H1 (cell line): ENCODE measurements at regions not wholly inside any gene's neighbourhood (a gene's known extent, or its start where the extent isn't known, plus 50 kb on each side); places are given as distances from the start of the nearest gene placed in this dataset.
A peak's percentile ranks its signal among the peaks of the same experiment; 100 is the strongest.

ENCODE experiments used
- CTCF ChIA-PET: fragments of 300-600 bp; sonication (Branson Sonifier 250); formaldehyde crosslinking; loops from one replicate; lab custom pipeline; 2021; ENCODE audit not compliant: partially characterized antibody; lab: Charles Lee
- POLR2A ChIA-PET: fragments of 300-600 bp; sonication (Branson Sonifier 250); formaldehyde crosslinking; loops from one replicate; lab custom pipeline; 2021; ENCODE audit warnings: inconsistent platforms; ENCODE audit not compliant: partially characterized antibody; lab: Charles Lee
- DNase-seq, 2 experiments: peaks; one replicate each; pipeline versions ENCODE4 v3.0.0 to v3.0.0-alpha.2; 2010 to 2022; ENCODE audit warnings: low spot score in 2 of 2, low read depth in 1 of 2, mixed read lengths in 1 of 2
- FAIRE-seq: peaks from 2 replicates; lab custom pipeline; 2011; peaks lifted over from hg19 to GRCh38; lab: Jason Lieb, UNC
- H2AFZ ChIP-seq: 2 replicates; pipeline ENCODE4 v1.8.1; 2012; ENCODE audit warnings: low read length, inconsistent platforms
- H2AK5ac ChIP-seq: 2 replicates; pipeline ENCODE4 v1.6.1; 2013; ENCODE audit warnings: low read depth, low read length
- H2BK120ac ChIP-seq: replicated peaks from 2 replicates; pipeline ENCODE3; 2013; ENCODE audit warnings: low read depth, low read length, inconsistent platforms
- H2BK12ac ChIP-seq: 2 replicates; pipeline ENCODE4 v1.6.1; 2013; ENCODE audit warnings: low read depth, low read length
- H2BK15ac ChIP-seq: 2 replicates; pipeline ENCODE4 v1.6.1; 2013; ENCODE audit warnings: low read length
- H2BK20ac ChIP-seq: 2 replicates; pipeline ENCODE4 v1.6.1; 2013; ENCODE audit warnings: low read length
- H2BK5ac ChIP-seq: 2 replicates; pipeline ENCODE4 v1.6.1; 2013; ENCODE audit warnings: low read depth, low read length
- H3K14ac ChIP-seq: 2 replicates; pipeline ENCODE4 v1.6.1; 2013; ENCODE audit warnings: inconsistent platforms; ENCODE audit not compliant: insufficient read length
- H3K18ac ChIP-seq: 2 replicates; pipeline ENCODE4 v1.6.1; 2013; ENCODE audit warnings: low read length; ENCODE audit errors: extremely low read depth
- H3K23ac ChIP-seq: 2 replicates; pipeline ENCODE4 v1.6.1; 2013; ENCODE audit warnings: inconsistent platforms; ENCODE audit not compliant: insufficient read length
- H3K23me2 ChIP-seq: 2 replicates; pipeline ENCODE4 v1.6.1; 2013; ENCODE audit warnings: low read depth, low read length
- H3K27ac ChIP-seq: 2 replicates; pipeline ENCODE4 v1.6.1; 2011; ENCODE audit warnings: low read depth, low read length, inconsistent platforms
- H3K27me3 ChIP-seq, 4 experiments: replicated peaks in 1 of 4; 1 replicate in 1 of 4; 2 replicates in 3 of 4; pipeline versions ENCODE4 v1.6.1 to v1.8.1; 2011 to 2013; ENCODE audit warnings: low read length in 3 of 4, mild to moderate bottlenecking in 3 of 4, inconsistent platforms in 2 of 4, mixed read lengths in 2 of 4, moderate library complexity in 1 of 4; ENCODE audit not compliant: control insufficient read depth in 3 of 4, insufficient read depth in 3 of 4; ENCODE audit errors: extremely low read depth in 1 of 4
- H3K36me3 ChIP-seq, 4 experiments: 2 replicates each; pipeline versions ENCODE4 v1.6.1 to v1.8.1; 2011 to 2013; ENCODE audit warnings: mild to moderate bottlenecking in 4 of 4, low read length in 3 of 4, moderate library complexity in 2 of 4, control low read depth in 1 of 4, inconsistent platforms in 1 of 4; ENCODE audit not compliant: insufficient read depth in 4 of 4, control insufficient read depth in 2 of 4
- H3K4ac ChIP-seq: replicated peaks from 2 replicates; pipeline ENCODE3; 2013; ENCODE audit warnings: low read length, low read depth, mixed read lengths, inconsistent platforms; ENCODE audit not compliant: insufficient read length
- H3K4me1 ChIP-seq, 4 experiments: replicated peaks in 1 of 4; 1 replicate in 1 of 4; 2 replicates in 3 of 4; pipeline versions ENCODE4 v1.6.1 to v1.8.1; 2011 to 2013; ENCODE audit warnings: low read length in 3 of 4, inconsistent platforms in 2 of 4, mixed read lengths in 1 of 4; ENCODE audit not compliant: insufficient read depth in 4 of 4, control insufficient read depth in 3 of 4
- H3K4me2 ChIP-seq, 2 experiments: 2 replicates each; pipeline versions ENCODE4 v1.6.1 to v1.8.1; 2011 to 2013; ENCODE audit warnings: low read depth in 2 of 2, low read length in 2 of 2, control low read depth in 1 of 2, inconsistent platforms in 1 of 2, mild to moderate bottlenecking in 1 of 2; ENCODE audit not compliant: insufficient read depth in 1 of 2
- H3K4me3 ChIP-seq, 4 experiments: fragments of 200-600, 300-600 bp in 1 of 4; sonication (generic), shearing (Covaris generic), sonication (Bioruptor Twin) in 1 of 4; 2 replicates each; pipeline versions ENCODE4 v1.5.1 to v1.8.1; 2011 to 2016; ENCODE audit warnings: low read length in 4 of 4, low read depth in 3 of 4, control low read depth in 2 of 4, inconsistent platforms in 2 of 4, mild to moderate bottlenecking in 2 of 4, mixed read lengths in 1 of 4, moderate library complexity in 1 of 4; ENCODE audit not compliant: insufficient read depth in 2 of 4; ENCODE audit errors: extremely low read depth in 1 of 4
- H3K56ac ChIP-seq: replicated peaks from 2 replicates; pipeline ENCODE3; 2013; ENCODE audit warnings: low read depth, mild to moderate bottlenecking, mixed read lengths, low read length, inconsistent platforms; ENCODE audit not compliant: insufficient read length
- H3K79me1 ChIP-seq: 2 replicates; pipeline ENCODE4 v1.6.1; 2013; ENCODE audit warnings: low read depth, low read length, control low read depth
- H3K79me2 ChIP-seq, 2 experiments: 2 replicates each; pipeline versions ENCODE4 v1.6.1 to v1.8.1; 2012 to 2013; ENCODE audit warnings: low read length in 2 of 2, mild to moderate bottlenecking in 2 of 2, inconsistent platforms in 1 of 2; ENCODE audit not compliant: insufficient read depth in 2 of 2, control insufficient read depth in 1 of 2
- H3K9ac ChIP-seq, 4 experiments: replicated peaks in 1 of 4; 1 replicate in 1 of 4; 2 replicates in 3 of 4; pipeline versions ENCODE4 v1.6.1 to v1.8.1; 2011 to 2013; ENCODE audit warnings: low read depth in 3 of 4, low read length in 3 of 4, control low read depth in 2 of 4, mild to moderate bottlenecking in 2 of 4, moderate library complexity in 2 of 4, inconsistent platforms in 1 of 4; ENCODE audit errors: extremely low read depth in 1 of 4
- H3K9me3 ChIP-seq, 2 experiments: 2 replicates each; pipeline versions ENCODE4 v1.6.1 to v1.8.1; 2012 to 2013; ENCODE audit warnings: mild to moderate bottlenecking in 2 of 2, moderate library complexity in 2 of 2, control low read depth in 1 of 2, inconsistent platforms in 1 of 2, low read depth in 1 of 2, low read length in 1 of 2, mixed read lengths in 1 of 2; ENCODE audit not compliant: insufficient read depth in 2 of 2
- H4K20me1 ChIP-seq, 2 experiments: replicated peaks in 1 of 2; 2 replicates each; pipeline versions ENCODE3 to v1.8.1; 2011 to 2013; ENCODE audit warnings: inconsistent platforms in 2 of 2, low read length in 2 of 2, mild to moderate bottlenecking in 1 of 2; ENCODE audit not compliant: insufficient read depth in 2 of 2, control insufficient read depth in 1 of 2
- H4K5ac ChIP-seq: 2 replicates; pipeline ENCODE4 v1.6.1; 2013; ENCODE audit warnings: low read length, low read depth, mixed read lengths, inconsistent platforms; ENCODE audit not compliant: insufficient read length
- H4K8ac ChIP-seq: 2 replicates; pipeline ENCODE4 v1.8.0; 2013; ENCODE audit warnings: mild to moderate bottlenecking, moderate library complexity, low read length, inconsistent platforms; ENCODE audit not compliant: insufficient read depth; ENCODE audit errors: extremely low read depth
- H4K91ac ChIP-seq: replicated peaks from 2 replicates; pipeline ENCODE3; 2013; ENCODE audit warnings: low read length, mixed read lengths, inconsistent platforms; ENCODE audit not compliant: insufficient read length
- ASH2L ChIP-seq: fragments of 200-600, 300-600 bp; sonication (generic); IDR thresholded peaks from one replicate; pipeline ENCODE4 v1.7.1; 2017; ENCODE audit warnings: low read length
- CBX5 ChIP-seq: fragments of 300-800, 300-1000 bp; sonication (generic); IDR thresholded peaks from 2 replicates; pipeline ENCODE4 v1.7.1; 2016; ENCODE audit warnings: antibody characterized with exemption, low read length, low read depth
- CTCF ChIP-seq, 3 experiments: IDR thresholded peaks; 1 replicate in 2 of 3; 2 replicates in 1 of 3; pipeline versions ENCODE4 v1.5.1 to v1.6.1; 2011; ENCODE audit warnings: low read length in 3 of 3, mild to moderate bottlenecking in 3 of 3, inconsistent platforms in 2 of 3, low read depth in 1 of 3, moderate library complexity in 1 of 3; ENCODE audit not compliant: insufficient read depth in 1 of 3; ENCODE audit errors: control extremely low read depth in 1 of 3
- KDM1A ChIP-seq: fragments of 200-600, 300-600 bp; sonication (generic); IDR thresholded peaks from 2 replicates; pipeline ENCODE4 v1.7.1; 2016; ENCODE audit warnings: mild to moderate bottlenecking, low read length, borderline replicate concordance
- KDM5A ChIP-seq: fragments of 200-600 bp; IDR thresholded peaks from 2 replicates; pipeline ENCODE4 v1.7.1; 2012; ENCODE audit warnings: mild to moderate bottlenecking, low read length, inconsistent platforms, mixed read lengths
- NANOG ChIP-seq: IDR thresholded peaks from 2 replicates; pipeline ENCODE4 v1.6.1; 2011; ENCODE audit warnings: low read length, low read depth, mild to moderate bottlenecking, inconsistent platforms; ENCODE audit not compliant: insufficient read depth, poor library complexity, severe bottlenecking
- POU5F1 ChIP-seq: IDR thresholded peaks from 2 replicates; pipeline ENCODE4 v1.6.1; 2011; ENCODE audit warnings: low read depth, mild to moderate bottlenecking, low read length, moderate library complexity
- RAD21 ChIP-seq, 2 experiments: IDR thresholded peaks in 1 of 2; conservative IDR thresholded peaks in 1 of 2; 2 replicates each; pipeline ENCODE4 v1.6.1; 2011; ENCODE audit warnings: low read depth in 2 of 2, low read length in 2 of 2, improper control_type of control experiment in 1 of 2, inconsistent platforms in 1 of 2, mild to moderate bottlenecking in 1 of 2, moderate library complexity in 1 of 2
- SRF ChIP-seq: IDR thresholded peaks from 2 replicates; pipeline ENCODE4 v1.6.1; 2011; ENCODE audit warnings: mild to moderate bottlenecking, low read depth, low read length, moderate library complexity
- TBP ChIP-seq: IDR thresholded peaks from 2 replicates; pipeline ENCODE4 v1.6.1; 2011; ENCODE audit warnings: low read depth, low read length, improper control_type of control experiment
- WGBS, 2 experiments: shearing (Covaris generic) in 1 of 2; methylation state at CpG; one replicate each; pipeline versions ENCODE4 v1.1.6 to v1.1.7; 2013 to 2015; ENCODE audit warnings: low lambda C conversion rate in 2 of 2, mixed read lengths in 2 of 2, inconsistent platforms in 1 of 2, low coverage in 1 of 2, missing lambda C conversion rate in 1 of 2; ENCODE audit not compliant: insufficient replicate concordance in 2 of 2, insufficient coverage in 1 of 2, insufficient read length in 1 of 2; ENCODE audit errors: extremely low coverage in 1 of 2, missing lambda C conversion rate in 1 of 2; 5-methylcytosine and 5-hydroxymethylcytosine counted together

- Histone ChIP-seq H2AK5ac (no peak overlapping the region), H3K18ac (no peak overlapping the region), H4K8ac (no peak overlapping the region), H3K9me3 (no peaks in the 10 kb centered on the region), H3K27me3 (0 out of 7 replicates have a peak, but pooled peaks cover 0 to 3% (median under 1%) of the 10 kb centered on the region in 4 experiments), H3K23me2 (no peaks in the 10 kb centered on the region; the same call in 1 of the 2 replicates), H3K4me1 (no peaks in the 10 kb centered on the region), H2BK120ac (no peak overlapping the region), H2BK5ac (no peak overlapping the region), H3K4me3 (no peak overlapping the region), H3K27ac (no peak overlapping the region), H3K56ac (no peak overlapping the region), H3K4ac (no peak overlapping the region), H3K36me3 (no peaks in the 10 kb centered on the region), H2BK20ac (no peak overlapping the region), H3K23ac (no peak overlapping the region), H2BK12ac (no peak overlapping the region), H3K79me2 (no peaks in the 10 kb centered on the region), H2AFZ (peak overlapping the region; percentile 46; the same call in 1 of the 2 replicates), H2BK15ac (no peak overlapping the region), H3K14ac (no peak overlapping the region), H3K79me1 (no peaks in the 10 kb centered on the region), H3K4me2 (no peak overlapping the region), H4K20me1 (no peaks in the 10 kb centered on the region), H3K9ac (no peak overlapping the region), H4K5ac (no peak overlapping the region), H4K91ac (no peak overlapping the region)
- CTCF ChIA-PET: interaction anchor here (0.6 to 1.2 kb wide), 2 partner anchors 533 to 653 kb away, joined by 3 to 4 read pairs; no protein-coding TSS in a partner anchor
- POLR2A ChIA-PET: no interaction called here
- 85% methylated on average over 3 of the region's 3 CpGs; no CpG with 5 or more reads in 1 of the 2 experiments for WGBS, 2 experiments
- DNase-seq: no peak
- FAIRE-seq: peak; percentile 42
- TF ChIP-seq KDM1A: no peak
- no peak for TF ChIP-seq SRF
- TF ChIP-seq NANOG: no peak
- TF ChIP-seq POU5F1: no peak
- TF ChIP-seq KDM5A: no peak
- no peak for TF ChIP-seq CTCF (IDR thresholded peaks at IDR 0.05; ENCODE audit: control extremely low read depth in 1 of 3, insufficient read depth in 1 of 3, low read depth in 1 of 3, low read length in 3 of 3)
- TF ChIP-seq RAD21 (IDR thresholded peaks at IDR 0.05 in 1 of 2, conservative IDR thresholded peaks at IDR 0.05 in 1 of 2; ENCODE audit: low read depth in 2 of 2, low read length in 2 of 2): no peak
- no peak for TF ChIP-seq TBP
- TF ChIP-seq ASH2L: no peak
- no peak for TF ChIP-seq CBX5
Observed at GRCh38 chr18:22566703-22567420, 149.1 kb upstream of the CTAGE1 start.
